M059J (cell line): ENCODE measurements at regions not wholly inside any gene's neighbourhood (a gene's known extent, or its start where the extent isn't known, plus 50 kb on each side); places are given as distances from the start of the nearest gene placed in this dataset.
A peak's percentile ranks its signal among the peaks of the same experiment; 100 is the strongest.
"Not testable (repeated sequence)": the region's sequence is repeated elsewhere in the genome, so short reads cannot be mapped to it uniquely, and the experiment has no call there.

ENCODE experiments used
- DNase-seq: peaks from one replicate; pipeline ENCODE4 v3.0.0-alpha.2; 2012; ENCODE audit warnings: low read depth

- DNase-seq: peak; percentile 1
These were observed 346.3 kb downstream of the LRATD1 start for GRCh38 chr2:14978845-14979244.

- no peak for DNase-seq
These were observed 350.3 kb downstream of the LRATD1 start for GRCh38 chr2:14982790-14983189.

- no peak for DNase-seq
These were observed 356.1 kb downstream of the LRATD1 start for GRCh38 chr2:14988600-14988999.

- no peak for DNase-seq
These were observed 359.2 kb downstream of the LRATD1 start for GRCh38 chr2:14991723-14992122.

- DNase-seq: no peak
These were observed 362.2 kb downstream of the LRATD1 start for GRCh38 chr2:14994721-14995120.

- no peak for DNase-seq
These were observed 364.0 kb downstream of the LRATD1 start for GRCh38 chr2:14996351-14997014.

- DNase-seq: no peak
These were observed 366.0 kb downstream of the LRATD1 start for GRCh38 chr2:14998546-14998945.

- no peak for DNase-seq
These were observed 366.7 kb downstream of the LRATD1 start for GRCh38 chr2:14999114-14999661.

- DNase-seq: not testable (repeated sequence)
These were observed 370.0 kb downstream of the LRATD1 start for GRCh38 chr2:15002519-15002918.

GRCh38 chr2:15006667-15007066 is 374.1 kb downstream of the LRATD1 start:
- DNase-seq: no peak

GRCh38 chr2:15009681-15010080 is 377.2 kb downstream of the LRATD1 start:
- DNase-seq: no peak

- no peak for DNase-seq
These were observed 377.8 kb downstream of the LRATD1 start for GRCh38 chr2:15010346-15010745.

GRCh38 chr2:15018814-15019213 is 386.3 kb downstream of the LRATD1 start:
- DNase-seq: no peak

- DNase-seq: no peak
These were observed 390.7 kb downstream of the LRATD1 start for GRCh38 chr2:15023221-15023620.

GRCh38 chr2:15028406-15028805 is 395.9 kb downstream of the LRATD1 start:
- no peak for DNase-seq

GRCh38 chr2:15031745-15032240 is 399.3 kb downstream of the LRATD1 start:
- DNase-seq: no peak

- DNase-seq: no peak
These were observed 401.7 kb downstream of the LRATD1 start for GRCh38 chr2:15034246-15034645.

GRCh38 chr2:15034860-15035259 is 402.3 kb downstream of the LRATD1 start:
- no peak for DNase-seq

- DNase-seq: peak; percentile 3
These were observed 406.1 kb downstream of the LRATD1 start for GRCh38 chr2:15038366-15039364.

GRCh38 chr2:15040429-15041084 is 408.0 kb downstream of the LRATD1 start:
- no peak for DNase-seq

- DNase-seq: no peak
These were observed 408.9 kb downstream of the LRATD1 start for GRCh38 chr2:15041429-15041837.

GRCh38 chr2:15042801-15043217 is 410.3 kb downstream of the LRATD1 start:
- peak; percentile 61 for DNase-seq
